ENCODE measurements at regions not wholly inside any gene's neighbourhood (a gene's known extent, or its start where the extent isn't known, plus 50 kb on each side); places are given as distances from the start of the nearest gene placed in this dataset.

- TF ChIP-seq CTCF (IDR thresholded peaks at IDR 0.05 in 8 of 11, conservative IDR thresholded peaks at IDR 0.05 in 3 of 11): no peak
- TF ChIP-seq POLR2A (IDR thresholded peaks at IDR 0.05): no peak
These were observed 144.8 kb upstream of the VANGL1 start for GRCh38 chr1:115496904-115497527.
